Keratinocyte (primary cell): ENCODE measurements at regions not wholly inside any gene's neighbourhood (a gene's known extent, or its start where the extent isn't known, plus 50 kb on each side); places are given as distances from the start of the nearest gene placed in this dataset.

Source experiments
- DNase-seq: peaks from one replicate; pipeline ENCODE4 v3.0.0-alpha.2; 2011; ENCODE audit warnings: low read depth, missing footprints, low spot score
- FAIRE-seq: peaks from 2 replicates; lab custom pipeline; 2011; peaks lifted over from hg19 to GRCh38; lab: Jason Lieb, UNC
- H2AFZ ChIP-seq: 2 replicates; pipeline ENCODE4 v1.6.0; 2012; ENCODE audit warnings: low read length, control low read depth, inconsistent platforms; ENCODE audit not compliant: control insufficient read depth
- H3K27ac ChIP-seq: 2 replicates; pipeline ENCODE4 v1.5.1; 2011; ENCODE audit warnings: low read length; ENCODE audit not compliant: control insufficient read depth, insufficient read depth
- H3K27me3 ChIP-seq: 3 replicates; pipeline ENCODE4 v1.6.0; 2011; ENCODE audit warnings: low read length; ENCODE audit not compliant: control insufficient read depth, insufficient read depth; ENCODE audit errors: extremely low read depth
- H3K36me3 ChIP-seq, 2 experiments: 2 replicates in 1 of 2; 3 replicates in 1 of 2; pipeline ENCODE4 v1.5.1; 2011; ENCODE audit warnings: low read length in 2 of 2, mild to moderate bottlenecking in 1 of 2; ENCODE audit not compliant: control insufficient read depth in 2 of 2, insufficient read depth in 2 of 2; ENCODE audit errors: extremely low read depth in 1 of 2
- H3K4me1 ChIP-seq: 3 replicates; pipeline ENCODE4 v1.5.1; 2011; ENCODE audit warnings: low read length; ENCODE audit not compliant: control insufficient read depth, insufficient read depth; ENCODE audit errors: extremely low read depth
- H3K4me2 ChIP-seq: 3 replicates; pipeline ENCODE4 v1.6.0; 2011; ENCODE audit warnings: low read depth, low read length; ENCODE audit not compliant: control insufficient read depth, insufficient read depth; ENCODE audit errors: extremely low read depth
- H3K4me3 ChIP-seq, 3 experiments: fragments of 200-600 bp in 1 of 3; sonication (generic) in 1 of 3; 2 replicates in 2 of 3; 3 replicates in 1 of 3; pipeline ENCODE4 v1.5.1; 2011 to 2016; ENCODE audit warnings: low read length in 3 of 3, mild to moderate bottlenecking in 3 of 3, control low read depth in 2 of 3, inconsistent platforms in 1 of 3, low read depth in 1 of 3, mixed read lengths in 1 of 3, mixed run types in 1 of 3, moderate library complexity in 1 of 3; ENCODE audit not compliant: control insufficient read depth in 2 of 3, insufficient read depth in 2 of 3; ENCODE audit errors: extremely low read depth in 1 of 3
- H3K79me2 ChIP-seq: 2 replicates; pipeline ENCODE4 v1.6.0; 2012; ENCODE audit warnings: low read length; ENCODE audit not compliant: control insufficient read depth, insufficient read depth
- H3K9ac ChIP-seq: 3 replicates; pipeline ENCODE4 v1.6.0; 2011; ENCODE audit warnings: low read length; ENCODE audit not compliant: control insufficient read depth, insufficient read depth; ENCODE audit errors: extremely low read depth
- H3K9me1 ChIP-seq: 3 replicates; pipeline ENCODE4 v1.6.0; 2011; ENCODE audit warnings: low read length; ENCODE audit not compliant: control insufficient read depth, insufficient read depth; ENCODE audit errors: extremely low read depth
- H3K9me3 ChIP-seq: 2 replicates; pipeline ENCODE4 v1.5.1; 2012; ENCODE audit warnings: low read depth, low read length; ENCODE audit not compliant: control insufficient read depth
- H4K20me1 ChIP-seq: 3 replicates; pipeline ENCODE4 v1.6.0; 2011; ENCODE audit warnings: low read length; ENCODE audit not compliant: control insufficient read depth, insufficient read depth; ENCODE audit errors: extremely low read depth
- EZH2 ChIP-seq: IDR thresholded peaks from one replicate; pipeline ENCODE4 v1.6.1; 2012; ENCODE audit warnings: inconsistent platforms, mild to moderate bottlenecking, low read length, moderate library complexity
- dilution Hi-C: fragments of 300-500 bp; cut with MboI; formaldehyde crosslinking; loops from one replicate; pipeline ENCODE4 v1.7.0; 2020; ENCODE audit warnings: low sequenced_read_pairs; ENCODE audit not compliant: extremely low pct_ligation_motif_present
- TF ChIP-seq, protein P1 (sequence below), 3 experiments: IDR thresholded peaks in 1 of 3; conservative IDR thresholded peaks in 1 of 3; optimal IDR thresholded peaks in 1 of 3; 2 replicates in 2 of 3; 3 replicates in 1 of 3; pipeline versions ENCODE3 to v1.5.1; 2011; ENCODE audit warnings: low read length in 3 of 3, mild to moderate bottlenecking in 3 of 3, moderate library complexity in 2 of 3, control low read depth in 1 of 3, inconsistent platforms in 1 of 3; ENCODE audit not compliant: insufficient read depth in 2 of 3; ENCODE audit errors: extremely low read depth in 1 of 3

DNA sequence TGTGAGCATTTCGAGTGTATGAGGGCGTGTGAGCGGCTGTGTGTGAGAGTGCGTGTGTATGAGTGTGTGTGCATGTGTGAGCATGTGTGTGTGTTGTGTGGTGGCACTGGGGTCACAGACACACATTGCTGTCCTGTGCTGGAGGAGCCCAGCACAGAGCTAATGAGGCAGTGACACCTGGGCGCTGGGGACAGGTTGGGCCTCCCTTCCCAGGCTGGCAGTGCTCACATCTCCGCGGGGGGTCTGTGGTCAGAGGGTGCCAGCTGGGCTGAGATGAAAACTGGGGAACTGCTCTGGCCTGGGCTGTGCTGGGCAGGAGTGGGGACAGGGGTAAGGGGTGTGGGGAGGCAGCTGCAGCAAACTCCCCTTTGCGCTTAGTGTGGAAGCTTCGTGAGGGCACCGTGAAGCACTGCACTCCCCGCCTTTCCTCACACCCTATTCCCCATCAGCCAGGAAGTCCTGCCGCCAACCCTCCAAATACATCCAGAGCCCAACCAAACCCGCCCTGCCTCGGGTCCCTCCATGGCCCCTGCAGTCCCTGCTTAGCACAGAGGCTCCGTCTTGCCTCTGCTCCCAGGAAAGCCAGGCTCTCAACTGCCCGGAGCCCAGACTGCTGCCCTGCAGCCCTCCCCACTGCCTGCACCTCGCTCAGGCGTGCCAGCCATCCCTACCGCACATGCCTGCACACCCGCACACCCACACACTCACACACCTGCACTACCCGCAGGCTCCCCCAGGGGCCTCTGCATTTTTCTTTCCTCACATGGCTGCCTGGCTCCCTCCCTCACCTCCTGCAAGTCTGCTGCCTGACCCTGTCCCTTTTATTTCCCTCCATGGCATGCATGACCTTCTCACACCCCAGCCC, 62.0 kb upstream of the THY1 start:
- Histone ChIP-seq H4K20me1 (no peaks in the 10 kb centered on the region), H3K9ac (no peak overlapping the region), H2AFZ (no peak overlapping the region), H3K79me2 (no peaks in the 10 kb centered on the region), H3K36me3 (no peaks in the 10 kb centered on the region), H3K9me1 (no peaks in the 10 kb centered on the region), H3K4me2 (no peak overlapping the region), H3K9me3 (no peaks in the 10 kb centered on the region), H3K4me1 (peaks cover 3% of the 10 kb centered on the region), H3K4me3 (no peak overlapping the region), H3K27ac (no peak overlapping the region), H3K27me3 (peaks cover 15% of the 10 kb centered on the region)
- FAIRE-seq (no peak), DNase-seq (no peak)
- dilution Hi-C loops, result no loop called here
- TF ChIP-seq, protein P1, sequence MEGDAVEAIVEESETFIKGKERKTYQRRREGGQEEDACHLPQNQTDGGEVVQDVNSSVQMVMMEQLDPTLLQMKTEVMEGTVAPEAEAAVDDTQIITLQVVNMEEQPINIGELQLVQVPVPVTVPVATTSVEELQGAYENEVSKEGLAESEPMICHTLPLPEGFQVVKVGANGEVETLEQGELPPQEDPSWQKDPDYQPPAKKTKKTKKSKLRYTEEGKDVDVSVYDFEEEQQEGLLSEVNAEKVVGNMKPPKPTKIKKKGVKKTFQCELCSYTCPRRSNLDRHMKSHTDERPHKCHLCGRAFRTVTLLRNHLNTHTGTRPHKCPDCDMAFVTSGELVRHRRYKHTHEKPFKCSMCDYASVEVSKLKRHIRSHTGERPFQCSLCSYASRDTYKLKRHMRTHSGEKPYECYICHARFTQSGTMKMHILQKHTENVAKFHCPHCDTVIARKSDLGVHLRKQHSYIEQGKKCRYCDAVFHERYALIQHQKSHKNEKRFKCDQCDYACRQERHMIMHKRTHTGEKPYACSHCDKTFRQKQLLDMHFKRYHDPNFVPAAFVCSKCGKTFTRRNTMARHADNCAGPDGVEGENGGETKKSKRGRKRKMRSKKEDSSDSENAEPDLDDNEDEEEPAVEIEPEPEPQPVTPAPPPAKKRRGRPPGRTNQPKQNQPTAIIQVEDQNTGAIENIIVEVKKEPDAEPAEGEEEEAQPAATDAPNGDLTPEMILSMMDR (optimal IDR thresholded peaks at IDR 0.05 in 1 of 3, IDR thresholded peaks at IDR 0.05 in 1 of 3, conservative IDR thresholded peaks at IDR 0.05 in 1 of 3; ENCODE audit: extremely low read depth in 1 of 3, insufficient read depth in 2 of 3, low read length in 3 of 3), result peak; percentile 19 to 32 (median 32)
- TF ChIP-seq EZH2, result no peak

DNA sequence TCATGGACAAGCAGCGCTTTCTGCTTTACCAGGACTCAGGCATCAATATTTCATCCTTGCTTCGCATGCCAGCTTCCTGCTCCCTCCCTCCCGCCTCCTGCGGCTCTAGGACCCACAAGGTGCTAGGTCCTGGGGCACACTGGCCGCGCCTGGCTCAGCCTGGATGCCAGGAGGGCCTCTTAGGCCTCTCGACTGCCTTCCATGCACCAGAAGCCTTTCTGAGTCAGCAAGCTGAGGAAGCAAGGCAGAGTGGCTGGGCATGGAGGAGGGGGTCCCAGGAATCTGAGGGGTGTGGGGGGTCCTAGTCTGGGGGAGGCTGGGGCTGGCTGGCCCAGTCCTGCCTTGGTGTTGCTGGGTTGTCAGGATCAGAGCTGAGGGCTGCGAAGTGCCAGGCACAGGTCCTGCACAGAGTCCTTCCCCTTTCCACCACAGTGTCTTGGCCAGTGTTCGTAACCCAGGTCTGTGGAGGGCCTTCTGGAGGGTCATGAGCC, 61.0 kb upstream of the THY1 start:
- DNase-seq (no peak), FAIRE-seq (no peak)
- no peaks in the 10 kb centered on the region for H3K9me1 ChIP-seq
- H3K4me2 ChIP-seq, result no peak overlapping the region
- H3K27me3 ChIP-seq, result peaks cover 15% of the 10 kb centered on the region
- no peak overlapping the region for H3K4me3 ChIP-seq
- no peak overlapping the region for H3K9ac ChIP-seq
- H3K9me3 ChIP-seq, result no peaks in the 10 kb centered on the region
- H3K4me1 ChIP-seq, result peaks cover 3% of the 10 kb centered on the region
- TF ChIP-seq EZH2, result no peak
- TF ChIP-seq, protein P1 (optimal IDR thresholded peaks at IDR 0.05 in 1 of 3, IDR thresholded peaks at IDR 0.05 in 1 of 3, conservative IDR thresholded peaks at IDR 0.05 in 1 of 3; ENCODE audit: extremely low read depth in 1 of 3, insufficient read depth in 2 of 3, low read length in 3 of 3), result no peak
- H3K36me3 ChIP-seq, result no peaks in the 10 kb centered on the region
- dilution Hi-C loops, result no loop called here
- H2AFZ ChIP-seq, result no peak overlapping the region
- H3K27ac ChIP-seq, result no peak overlapping the region
- no peaks in the 10 kb centered on the region for H4K20me1 ChIP-seq
- H3K79me2 ChIP-seq, result no peaks in the 10 kb centered on the region
